ENCODE measurements at regions not wholly inside any gene's neighbourhood (a gene's known extent, or its start where the extent isn't known, plus 50 kb on each side); places are given as distances from the start of the nearest gene placed in this dataset.

GRCh38 chr14:45361727-45362126 lies 108.7 kb upstream of the MIS18BP1 start:
- TF ChIP-seq, protein P1, sequence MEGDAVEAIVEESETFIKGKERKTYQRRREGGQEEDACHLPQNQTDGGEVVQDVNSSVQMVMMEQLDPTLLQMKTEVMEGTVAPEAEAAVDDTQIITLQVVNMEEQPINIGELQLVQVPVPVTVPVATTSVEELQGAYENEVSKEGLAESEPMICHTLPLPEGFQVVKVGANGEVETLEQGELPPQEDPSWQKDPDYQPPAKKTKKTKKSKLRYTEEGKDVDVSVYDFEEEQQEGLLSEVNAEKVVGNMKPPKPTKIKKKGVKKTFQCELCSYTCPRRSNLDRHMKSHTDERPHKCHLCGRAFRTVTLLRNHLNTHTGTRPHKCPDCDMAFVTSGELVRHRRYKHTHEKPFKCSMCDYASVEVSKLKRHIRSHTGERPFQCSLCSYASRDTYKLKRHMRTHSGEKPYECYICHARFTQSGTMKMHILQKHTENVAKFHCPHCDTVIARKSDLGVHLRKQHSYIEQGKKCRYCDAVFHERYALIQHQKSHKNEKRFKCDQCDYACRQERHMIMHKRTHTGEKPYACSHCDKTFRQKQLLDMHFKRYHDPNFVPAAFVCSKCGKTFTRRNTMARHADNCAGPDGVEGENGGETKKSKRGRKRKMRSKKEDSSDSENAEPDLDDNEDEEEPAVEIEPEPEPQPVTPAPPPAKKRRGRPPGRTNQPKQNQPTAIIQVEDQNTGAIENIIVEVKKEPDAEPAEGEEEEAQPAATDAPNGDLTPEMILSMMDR (IDR thresholded peaks at IDR 0.05; ENCODE audit: insufficient read depth, low read depth, low read length): no peak
- TF ChIP-seq EZH2 (IDR thresholded peaks at IDR 0.05; ENCODE audit: insufficient read depth, low read length): no peak
